Esophagus squamous epithelium (tissue), 5 donors: ENCODE measurements at regions not wholly inside any gene's neighbourhood (a gene's known extent, or its start where the extent isn't known, plus 50 kb on each side); places are given as distances from the start of the nearest gene placed in this dataset.

Experiments used
- DNase-seq: peaks from one replicate; lab custom pipeline; 2025; lab: John Stamatoyannopoulos, UW
- H3K27ac ChIP-seq, 4 donors: fragments of 200-600 bp; sonication (generic); one replicate each; pipeline ENCODE4 v1.5.1; 2016 to 2019; ENCODE audit warnings: mild to moderate bottlenecking in 1 of 4
- H3K27me3 ChIP-seq, 4 donors: fragments of 200-600 bp; sonication (generic); 1 replicate in 3 of 4; 2 replicates in 1 of 4; pipeline versions ENCODE4 v1.5.1 to v1.6.0; 2017 to 2021; ENCODE audit warnings: antibody characterized with exemption in 1 of 4
- H3K36me3 ChIP-seq, 3 donors: fragments of 200-600 bp; sonication (generic); one replicate each; pipeline ENCODE4 v1.5.1; 2016 to 2019
- H3K4me1 ChIP-seq, 3 donors: fragments of 200-600 bp; sonication (generic); one replicate each; pipeline ENCODE4 v1.5.1; 2017 to 2019
- H3K4me3 ChIP-seq, 4 donors: fragments of 200-600 bp; sonication (generic); 1 replicate in 3 of 4; 2 replicates in 1 of 4; pipeline ENCODE4 v1.5.1; 2016 to 2019; ENCODE audit warnings: mild to moderate bottlenecking in 2 of 4, moderate library complexity in 1 of 4
- H3K9me3 ChIP-seq, 3 donors: fragments of 200-600 bp; sonication (generic); one replicate each; pipeline ENCODE4 v1.5.1; 2016 to 2019
- CTCF ChIP-seq, 6 experiments: fragments of 450-650 bp in 4 of 6; fragments of 200-600 bp in 2 of 6; sonication (generic) in 2 of 6; IDR thresholded peaks; one replicate each; pipeline ENCODE4 v1.5.1; 2016 to 2019; ENCODE audit warnings: antibody characterized with exemption in 6 of 6, mild to moderate bottlenecking in 4 of 6, moderate library complexity in 4 of 6
- POLR2A ChIP-seq, 4 donors: fragments of 450-650 bp; IDR thresholded peaks; one replicate each; pipeline ENCODE4 v1.6.1; 2017; ENCODE audit warnings: antibody characterized with exemption in 4 of 4, mild to moderate bottlenecking in 4 of 4, moderate library complexity in 3 of 4
- WGBS, 2 donors: methylation state at CpG; one replicate each; pipeline ENCODE4 v1.1.5; 2018; 5-methylcytosine and 5-hydroxymethylcytosine counted together
- intact Hi-C: fragments of 100-400 bp; cut with DNase I; formaldehyde crosslinking; loops from one replicate; pipeline ENCODE4 v1.15.0; 2022
- donor health status: DM: yes; HTN: yes; CAD: no.

DNA sequence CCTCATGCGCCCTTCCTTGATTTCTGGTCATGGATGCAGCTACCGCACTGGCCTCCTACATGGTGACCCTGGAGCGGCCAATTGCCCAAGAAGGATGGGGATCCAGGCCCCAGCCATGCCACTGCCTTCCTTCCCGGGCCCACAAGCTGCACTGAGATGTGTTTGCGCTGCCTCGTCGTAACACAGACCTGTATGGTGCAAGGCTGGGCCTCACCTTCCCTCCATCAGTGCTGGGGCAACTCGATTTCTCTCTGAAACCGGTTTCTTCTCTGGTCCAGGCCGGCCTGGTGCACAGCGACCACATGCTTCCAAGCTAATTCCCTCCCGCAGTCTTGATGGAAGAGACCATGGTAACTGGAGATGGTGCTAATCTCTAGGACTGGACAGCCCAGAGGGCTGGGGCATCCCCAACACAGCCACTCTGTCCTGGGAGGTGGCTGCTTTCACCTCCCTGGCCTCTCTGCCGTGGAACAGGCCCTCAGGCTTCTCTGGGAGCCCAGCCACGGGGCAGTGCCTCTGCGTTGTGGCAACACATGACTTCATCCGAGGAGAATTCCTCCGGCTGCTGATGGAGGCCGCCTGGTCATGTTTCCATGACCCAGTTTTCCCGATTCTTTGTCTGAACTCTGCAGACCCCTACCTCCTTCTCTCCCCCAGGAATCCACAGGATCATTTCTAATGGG is 184.2 kb downstream of the GLI2 start:
- 38 to 97% methylated on average over 1 to 8 of the region's 19 CpGs for WGBS, 2 donors
- no peak for DNase-seq
- intact Hi-C loops: no loop called here
- Histone ChIP-seq H3K36me3 (no peaks in the 10 kb centered on the region), H3K9me3 (no peaks in the 10 kb centered on the region), H3K27ac (peak overlapping the region in 2 of 4 donors; percentile 55 to 61), H3K4me1 (peaks cover 6 to 31% (median 11%) of the 10 kb centered on the region in 3 donors), H3K4me3 (no peak overlapping the region), H3K27me3 (peaks cover 0 to 31% (median 0%) of the 10 kb centered on the region in 4 donors)
- TF ChIP-seq CTCF (IDR thresholded peaks at IDR 0.05): no peak
- no peak for TF ChIP-seq POLR2A (IDR thresholded peaks at IDR 0.05)

DNA sequence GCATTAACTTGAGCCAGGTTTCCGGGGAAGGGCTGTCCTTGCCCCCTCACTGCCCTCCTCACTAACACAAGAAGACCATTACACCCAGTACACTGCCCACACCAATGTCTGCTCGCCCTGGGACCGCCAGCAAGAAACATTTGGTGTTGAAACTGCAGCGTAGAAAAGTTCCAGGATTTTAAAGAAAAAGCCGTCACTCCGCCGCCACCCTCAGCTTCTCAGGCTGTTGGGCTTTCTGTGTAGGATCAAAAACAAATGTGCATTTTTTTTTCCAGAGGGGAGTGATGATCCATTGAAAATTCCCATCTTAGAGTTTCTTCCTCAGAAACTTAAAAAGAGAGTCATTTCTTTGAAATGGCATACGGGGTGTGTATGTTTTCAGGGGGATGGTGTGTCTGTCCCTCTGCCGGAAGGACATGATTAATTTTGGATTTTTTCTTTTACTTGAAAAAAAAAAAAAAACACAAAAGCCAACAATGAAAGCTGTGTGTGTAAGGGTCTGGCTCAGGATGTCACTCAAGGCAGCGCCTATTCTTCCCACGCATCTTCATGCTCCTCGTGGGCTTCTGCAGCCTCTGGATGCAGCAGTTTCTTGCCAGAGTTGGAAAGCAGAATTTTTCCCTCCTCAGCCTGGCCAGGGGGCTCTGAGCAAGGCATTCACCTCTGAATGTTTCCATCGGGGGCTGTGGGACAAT is 184.9 kb downstream of the GLI2 start:
- no peak for TF ChIP-seq CTCF (IDR thresholded peaks at IDR 0.05)
- no peak for TF ChIP-seq POLR2A (IDR thresholded peaks at IDR 0.05)
- 71 to 78% methylated on average over 12 to 13 of the region's 13 CpGs for WGBS, 2 donors
- Histone ChIP-seq H3K27ac (peak overlapping the region in 2 of 4 donors; percentile 55 to 61), H3K9me3 (no peaks in the 10 kb centered on the region), H3K36me3 (no peaks in the 10 kb centered on the region), H3K4me3 (no peak overlapping the region), H3K27me3 (peaks cover 0 to 31% (median 0%) of the 10 kb centered on the region in 4 donors), H3K4me1 (peaks cover 0 to 24% (median 4%) of the 10 kb centered on the region in 3 donors)
- no peak for DNase-seq
- intact Hi-C loops: no loop called here

GRCh38 chr2:120921457-120921856 is 185.8 kb downstream of the GLI2 start:
- Histone ChIP-seq H3K27me3 (peaks cover 0 to 31% (median 0%) of the 10 kb centered on the region in 4 donors), H3K36me3 (no peaks in the 10 kb centered on the region), H3K4me1 (peaks cover 0 to 16% (median 4%) of the 10 kb centered on the region in 3 donors), H3K27ac (no peak overlapping the region), H3K4me3 (no peak overlapping the region), H3K9me3 (no peaks in the 10 kb centered on the region)
- intact Hi-C loops: no loop called here
- no peak for DNase-seq
- 94% methylated on average over 3 of the region's 3 CpGs; no CpG with 5 or more reads in 1 of the 2 donors for WGBS, 2 donors
- no peak for TF ChIP-seq CTCF (IDR thresholded peaks at IDR 0.05)
- no peak for TF ChIP-seq POLR2A (IDR thresholded peaks at IDR 0.05)

DNA sequence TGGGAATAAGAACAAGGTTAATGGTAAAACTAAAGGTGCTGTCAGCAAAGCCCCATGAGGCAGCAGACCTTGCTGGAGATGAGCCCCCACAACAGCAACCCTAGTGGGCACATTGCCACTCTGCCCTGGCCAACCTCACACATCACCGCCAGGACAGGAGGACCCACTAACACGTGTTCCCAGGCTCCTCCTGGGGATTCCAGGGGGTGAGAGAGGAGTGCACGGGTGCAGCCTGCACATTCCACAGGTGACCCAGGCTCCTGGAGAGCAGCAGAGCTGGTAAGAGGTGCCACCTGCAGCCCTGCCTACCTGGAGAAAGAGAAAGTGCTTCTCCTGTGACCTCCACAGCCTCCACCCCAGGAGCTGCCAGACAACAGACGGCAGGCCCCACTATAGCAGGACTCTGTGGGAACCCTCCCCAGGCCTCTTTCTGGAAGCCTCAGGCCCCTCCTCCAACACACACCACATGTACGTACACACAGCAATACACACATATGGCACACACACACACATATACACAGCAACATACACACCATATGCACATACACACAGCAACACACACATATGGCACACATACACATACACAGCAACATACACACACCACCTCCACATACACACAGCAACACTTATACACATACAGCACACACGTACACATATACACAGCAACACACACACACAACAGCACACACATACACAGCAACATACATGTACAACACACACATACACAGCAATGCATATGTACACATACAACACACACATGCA is 187.1 kb downstream of the GLI2 start:
- H3K9me3 ChIP-seq: no peaks in the 10 kb centered on the region
- H3K36me3 ChIP-seq: no peaks in the 10 kb centered on the region
- H3K27ac ChIP-seq: no peak overlapping the region
- intact Hi-C loops: no loop called here
- peaks cover 0 to 26% (median 0%) of the 10 kb centered on the region in 4 donors for H3K27me3 ChIP-seq
- DNase-seq: no peak
- TF ChIP-seq CTCF (IDR thresholded peaks at IDR 0.05): no peak
- WGBS, 2 donors: 71 to 93% methylated on average over 3 of the region's 6 CpGs
- H3K4me1 ChIP-seq: peaks cover 0 to 16% (median 4%) of the 10 kb centered on the region in 3 donors
- no peak overlapping the region for H3K4me3 ChIP-seq
